Stomach (tissue), 8 donors: ENCODE measurements at regions not wholly inside any gene's neighbourhood (a gene's known extent, or its start where the extent isn't known, plus 50 kb on each side); places are given as distances from the start of the nearest gene placed in this dataset.
"Not testable (repeated sequence)": the region's sequence is repeated elsewhere in the genome, so short reads cannot be mapped to it uniquely, and the experiment has no call there.

Experiments used
- DNase-seq, 2 donors: peaks; one replicate each; pipeline versions ENCODE4 v3.0.0 to v3.0.0-alpha.2; 2013 to 2019
- H3K27ac ChIP-seq, 5 donors: fragments of 200-600 bp in 4 of 5; sonication (generic) in 4 of 5; one replicate each; pipeline ENCODE4 v1.5.1; 2013 to 2019; ENCODE audit warnings: mild to moderate bottlenecking in 1 of 5, moderate library complexity in 1 of 5
- H3K27me3 ChIP-seq, 3 donors: fragments of 200-600 bp; sonication (generic); one replicate each; pipeline ENCODE4 v1.5.1; 2017 to 2019; ENCODE audit warnings: mixed run types in 1 of 3
- H3K36me3 ChIP-seq, 4 donors: fragments of 200-600 bp; sonication (generic); 1 replicate in 3 of 4; 2 replicates in 1 of 4; pipeline ENCODE4 v1.5.1; 2016 to 2019
- H3K4me1 ChIP-seq, 4 donors: fragments of 200-600 bp; sonication (generic); one replicate each; pipeline ENCODE4 v1.5.1; 2016 to 2019
- H3K4me3 ChIP-seq, 4 donors: fragments of 200-600 bp; sonication (generic) in 3 of 4; one replicate each; pipeline ENCODE4 v1.5.1; 2016 to 2019; ENCODE audit warnings: mild to moderate bottlenecking in 1 of 4
- H3K9me3 ChIP-seq, 4 donors: fragments of 200-600 bp; sonication (generic); one replicate each; pipeline ENCODE4 v1.5.1; 2016 to 2019
- EP300 ChIP-seq: sonication (generic); formaldehyde crosslinking; IDR thresholded peaks from one replicate; pipeline ENCODE4 v1.6.1; 2017; ENCODE audit warnings: antibody characterized with exemption
- POLR2A ChIP-seq, 4 donors: fragments of 450-650 bp; IDR thresholded peaks; one replicate each; pipeline ENCODE4 v1.6.1; 2016; ENCODE audit warnings: antibody characterized with exemption in 4 of 4, control low read depth in 2 of 4, mild to moderate bottlenecking in 1 of 4, moderate library complexity in 1 of 4
- POLR2AphosphoS5 ChIP-seq, 3 donors: sonication (generic); formaldehyde crosslinking; IDR thresholded peaks; one replicate each; pipeline ENCODE4 v1.6.1; 2016; ENCODE audit warnings: antibody characterized with exemption in 3 of 3
- WGBS, 5 donors: extraction: QIAGEN DNeasy Blood & Tissue Kit in 3 of 5; methylation state at CpG; one replicate each; pipeline versions ENCODE4 v1.1.5 to v1.1.7; 2013 to 2018; 5-methylcytosine and 5-hydroxymethylcytosine counted together
- intact Hi-C: fragments of 100-400 bp; cut with DNase I; formaldehyde crosslinking; loops from one replicate; pipeline ENCODE4 v1.15.1; 2023; ENCODE audit warnings: low total_unique reads
- TF ChIP-seq, protein P1 (sequence below), 7 experiments: fragments of 450-650 bp in 4 of 7; fragments of 200-600 bp in 3 of 7; sonication (generic) in 3 of 7; IDR thresholded peaks; one replicate each; pipeline ENCODE4 v1.5.1; 2016 to 2019; ENCODE audit warnings: antibody characterized with exemption in 7 of 7, control low read depth in 2 of 7, mild to moderate bottlenecking in 1 of 7
- donor health status: healthy with polysubstance abuse.
- donor health status: Bipolar disorder and iron deficiency.
- donor health status: healthy.

DNA sequence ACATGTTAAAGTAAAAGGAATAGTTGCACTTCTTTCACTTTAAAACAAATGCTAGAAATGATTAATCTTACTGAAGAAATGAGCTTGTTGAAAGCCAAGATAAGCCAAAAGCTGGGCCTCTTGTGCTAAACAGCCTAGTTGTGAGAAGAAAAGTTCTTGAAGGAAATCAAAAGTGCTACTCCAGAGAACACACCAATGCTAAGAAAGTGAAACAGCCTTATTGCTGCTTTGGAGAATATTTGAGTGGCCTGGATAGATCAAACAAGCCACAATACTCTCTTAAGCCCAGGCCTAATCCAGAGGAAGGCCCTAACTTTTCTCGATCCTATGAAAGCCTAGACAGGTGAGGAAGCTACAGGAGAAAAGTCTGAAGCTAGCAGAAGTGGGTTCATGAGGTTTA lies 967.9 kb upstream of the INTU start:
- Histone ChIP-seq H3K4me1 (no peaks in the 10 kb centered on the region), H3K27ac (no peak overlapping the region), H3K36me3 (no peaks in the 10 kb centered on the region), H3K27me3 (no peaks in the 10 kb centered on the region), H3K4me3 (no peak overlapping the region), H3K9me3 (peaks cover 0 to 10% (median 0%) of the 10 kb centered on the region in 4 donors)
- 70 to 84% (median 76%) methylated on average over 1 of the region's 1 CpG for WGBS, 5 donors
- intact Hi-C loops, result no loop called here
- DNase-seq, result no peak
- TF ChIP-seq POLR2AphosphoS5 (IDR thresholded peaks at IDR 0.05), result no peak

DNA sequence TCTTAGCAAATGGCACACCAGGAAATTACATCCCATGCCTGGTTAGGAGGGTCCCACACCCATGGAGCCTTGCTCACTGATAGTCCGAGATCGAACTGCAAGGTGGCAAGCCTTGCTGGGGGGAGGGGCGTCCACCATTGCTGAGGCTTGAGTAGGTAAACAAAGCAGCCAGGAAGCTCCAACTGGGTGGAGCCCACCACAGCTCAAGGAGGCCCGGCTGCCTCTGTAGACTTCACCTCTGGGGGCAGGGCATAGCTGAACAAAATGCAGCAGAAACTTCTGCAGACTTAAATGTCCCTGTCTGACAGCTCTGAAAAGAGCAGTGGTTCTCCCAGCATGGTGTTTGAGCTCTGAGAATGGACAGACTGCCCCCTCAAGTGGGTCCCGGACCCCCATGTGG lies 962.7 kb upstream of the INTU start:
- H3K4me1 ChIP-seq, H3K4me3 ChIP-seq, DNase-seq, H3K36me3 ChIP-seq, H3K27ac ChIP-seq, H3K27me3 ChIP-seq, intact Hi-C loops: not testable (repeated sequence)
- H3K9me3 ChIP-seq, result peaks cover 0 to 19% (median 0%) of the 10 kb centered on the region in 4 donors
- 51 to 83% (median 76%) methylated on average over 4 to 5 of the region's 5 CpGs for WGBS, 5 donors

DNA sequence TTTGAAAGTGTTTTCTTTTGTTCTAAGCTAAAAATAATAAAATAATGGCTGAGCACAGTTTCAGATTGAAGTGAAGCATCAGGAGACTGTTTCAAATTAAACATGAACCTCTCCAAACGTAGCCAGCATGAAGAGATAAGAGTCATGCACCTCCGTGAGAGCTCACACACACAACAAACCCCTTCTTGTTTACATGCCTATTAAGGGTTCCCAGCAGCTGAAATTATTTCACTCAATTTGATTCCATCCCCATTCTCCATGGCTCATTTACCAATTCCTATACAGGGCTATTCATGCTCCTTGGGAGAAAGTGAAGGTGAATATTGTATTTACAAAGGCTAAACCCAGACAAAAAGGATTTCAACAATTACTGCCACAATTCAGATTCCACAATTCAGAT lies 954.1 kb upstream of the INTU start:
- no peaks in the 10 kb centered on the region for H3K9me3 ChIP-seq
- WGBS, 5 donors, result 23 to 54% (median 47%) methylated on average over 2 of the region's 2 CpGs
- H3K36me3 ChIP-seq, result no peaks in the 10 kb centered on the region
- TF ChIP-seq POLR2A (IDR thresholded peaks at IDR 0.05) (no peak), EP300 (no peak), POLR2AphosphoS5 (IDR thresholded peaks at IDR 0.05) (no peak)
- TF ChIP-seq, protein P1, sequence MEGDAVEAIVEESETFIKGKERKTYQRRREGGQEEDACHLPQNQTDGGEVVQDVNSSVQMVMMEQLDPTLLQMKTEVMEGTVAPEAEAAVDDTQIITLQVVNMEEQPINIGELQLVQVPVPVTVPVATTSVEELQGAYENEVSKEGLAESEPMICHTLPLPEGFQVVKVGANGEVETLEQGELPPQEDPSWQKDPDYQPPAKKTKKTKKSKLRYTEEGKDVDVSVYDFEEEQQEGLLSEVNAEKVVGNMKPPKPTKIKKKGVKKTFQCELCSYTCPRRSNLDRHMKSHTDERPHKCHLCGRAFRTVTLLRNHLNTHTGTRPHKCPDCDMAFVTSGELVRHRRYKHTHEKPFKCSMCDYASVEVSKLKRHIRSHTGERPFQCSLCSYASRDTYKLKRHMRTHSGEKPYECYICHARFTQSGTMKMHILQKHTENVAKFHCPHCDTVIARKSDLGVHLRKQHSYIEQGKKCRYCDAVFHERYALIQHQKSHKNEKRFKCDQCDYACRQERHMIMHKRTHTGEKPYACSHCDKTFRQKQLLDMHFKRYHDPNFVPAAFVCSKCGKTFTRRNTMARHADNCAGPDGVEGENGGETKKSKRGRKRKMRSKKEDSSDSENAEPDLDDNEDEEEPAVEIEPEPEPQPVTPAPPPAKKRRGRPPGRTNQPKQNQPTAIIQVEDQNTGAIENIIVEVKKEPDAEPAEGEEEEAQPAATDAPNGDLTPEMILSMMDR (IDR thresholded peaks at IDR 0.05), result no peak
- no peak overlapping the region for H3K27ac ChIP-seq
- H3K27me3 ChIP-seq, result no peaks in the 10 kb centered on the region
- DNase-seq, result no peak
- no peak overlapping the region for H3K4me3 ChIP-seq
- no peaks in the 10 kb centered on the region for H3K4me1 ChIP-seq
- intact Hi-C loops, result no loop called here

DNA sequence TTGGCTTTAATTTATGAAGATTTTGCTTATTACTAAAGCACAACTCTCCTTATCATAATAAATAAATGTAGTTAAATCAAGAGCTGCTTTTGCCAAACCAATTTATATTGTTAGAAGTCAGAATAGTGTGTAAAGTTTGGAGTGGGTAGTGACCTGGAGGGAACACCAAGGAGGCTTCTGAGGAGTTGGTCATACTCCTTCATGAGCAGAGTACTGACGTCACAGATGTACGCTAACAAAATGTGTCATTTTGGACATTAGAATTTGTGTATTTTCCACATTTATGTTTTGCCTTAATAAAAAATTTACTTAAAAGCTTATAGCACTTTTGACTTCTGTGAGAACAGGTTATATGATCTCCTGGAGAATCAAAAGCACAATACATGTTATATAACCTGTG lies 953.5 kb upstream of the INTU start:
- H3K4me3 ChIP-seq, result no peak overlapping the region
- H3K27me3 ChIP-seq, result no peaks in the 10 kb centered on the region
- no peak overlapping the region for H3K27ac ChIP-seq
- 44 to 73% (median 68%) methylated on average over 2 of the region's 2 CpGs for WGBS, 5 donors
- no peak for DNase-seq
- no peaks in the 10 kb centered on the region for H3K9me3 ChIP-seq
- H3K4me1 ChIP-seq, result no peaks in the 10 kb centered on the region
- TF ChIP-seq, protein P1 (IDR thresholded peaks at IDR 0.05), result no peak
- TF ChIP-seq EP300 (no peak), POLR2AphosphoS5 (IDR thresholded peaks at IDR 0.05) (no peak)
- intact Hi-C loops, result no loop called here
- no peaks in the 10 kb centered on the region for H3K36me3 ChIP-seq

DNA sequence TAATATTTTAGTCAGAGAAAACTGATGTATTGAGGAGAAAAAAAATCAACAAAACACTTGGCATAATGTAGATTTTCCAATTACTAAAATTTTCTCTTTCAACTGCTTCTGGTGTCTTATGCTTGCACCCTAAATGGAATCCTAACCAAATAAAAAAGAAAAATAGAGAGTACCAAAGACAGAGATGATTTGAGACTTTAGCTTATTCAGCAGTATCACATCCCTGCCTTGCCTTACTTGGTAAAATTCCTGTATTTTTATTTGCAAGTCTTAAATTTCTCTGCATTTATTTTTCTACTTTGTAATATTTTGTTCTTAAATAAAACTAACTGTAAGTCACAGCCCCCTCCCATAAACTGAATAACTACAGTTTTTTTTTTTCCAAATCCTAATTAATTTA lies 950.5 kb upstream of the INTU start:
- DNase-seq, result no peak
- Histone ChIP-seq H3K27ac (no peak overlapping the region), H3K36me3 (no peaks in the 10 kb centered on the region), H3K27me3 (no peaks in the 10 kb centered on the region), H3K9me3 (no peaks in the 10 kb centered on the region), H3K4me1 (no peaks in the 10 kb centered on the region), H3K4me3 (no peak overlapping the region)
- intact Hi-C loops, result no loop called here
- TF ChIP-seq, protein P1 (IDR thresholded peaks at IDR 0.05), result no peak
- TF ChIP-seq EP300, result no peak
- TF ChIP-seq POLR2AphosphoS5 (IDR thresholded peaks at IDR 0.05), result no peak
- TF ChIP-seq POLR2A (IDR thresholded peaks at IDR 0.05), result no peak

DNA sequence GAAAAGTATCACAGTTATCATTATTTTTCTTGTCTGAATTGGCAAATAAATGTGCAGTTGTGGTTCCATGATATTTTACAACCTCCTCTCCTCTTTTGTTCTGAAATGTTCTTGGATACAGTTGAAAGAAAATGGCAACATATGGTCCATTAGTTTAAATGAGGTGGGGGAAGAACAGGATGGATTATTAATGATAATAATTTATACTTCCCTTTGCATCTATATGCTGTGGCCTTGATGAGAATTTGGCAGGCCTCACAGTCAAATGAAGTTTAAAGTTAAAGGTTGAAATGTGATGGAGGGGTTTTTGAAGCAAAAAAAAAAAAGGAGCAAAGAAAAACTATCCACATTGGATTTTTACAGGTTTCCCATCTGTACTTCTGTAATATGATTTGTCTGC lies 946.3 kb upstream of the INTU start:
- intact Hi-C loops, result no loop called here
- no peaks in the 10 kb centered on the region for H3K4me1 ChIP-seq
- no peak for DNase-seq

More for the DNA sequence above, 946.3 kb upstream of the INTU start:
- Histone ChIP-seq H3K9me3 (no peaks in the 10 kb centered on the region), H3K27ac (no peak overlapping the region), H3K4me3 (no peak overlapping the region), H3K27me3 (no peaks in the 10 kb centered on the region), H3K36me3 (no peaks in the 10 kb centered on the region)
- TF ChIP-seq, protein P1 (IDR thresholded peaks at IDR 0.05), result no peak
- TF ChIP-seq POLR2A (IDR thresholded peaks at IDR 0.05) (no peak), POLR2AphosphoS5 (IDR thresholded peaks at IDR 0.05) (no peak), EP300 (no peak)
